GM12878 (cell line): ENCODE measurements at regions not wholly inside any gene's neighbourhood (a gene's known extent, or its start where the extent isn't known, plus 50 kb on each side); places are given as distances from the start of the nearest gene placed in this dataset.

Experiments
- CTCF ChIP-seq, 3 experiments: IDR thresholded peaks in 2 of 3; conservative IDR thresholded peaks in 1 of 3; 2 replicates each; pipeline ENCODE4 v1.5.1; 2011; ENCODE audit warnings: low read depth in 3 of 3, low read length in 3 of 3, mild to moderate bottlenecking in 3 of 3, control low read depth in 2 of 3, moderate library complexity in 2 of 3, inconsistent platforms in 1 of 3, mixed read lengths in 1 of 3; ENCODE audit not compliant: control insufficient read depth in 2 of 3, insufficient read depth in 1 of 3; ENCODE audit errors: extremely low read depth in 1 of 3
- GABPA ChIP-seq: IDR thresholded peaks from 2 replicates; pipeline ENCODE4 v1.6.1; 2014; ENCODE audit warnings: antibody characterized with exemption, low read depth, mild to moderate bottlenecking, inconsistent platforms
- POLR2A ChIP-seq: IDR thresholded peaks from 2 replicates; pipeline ENCODE4 v1.6.1; 2011; ENCODE audit warnings: low read depth, mild to moderate bottlenecking, low read length
- SMC3 ChIP-seq: IDR thresholded peaks from 2 replicates; pipeline ENCODE4 v1.6.1; 2011; ENCODE audit warnings: low read length, improper control_type of control experiment, borderline replicate concordance
- SREBF1 ChIP-seq: IDR thresholded peaks from 2 replicates; pipeline ENCODE4 v1.6.1; 2012; ENCODE audit warnings: mild to moderate bottlenecking, low read length

GRCh38 chr16:79337906-79338305, 262.6 kb downstream of the MAF start:
- TF ChIP-seq SREBF1 (no peak), CTCF (IDR thresholded peaks at IDR 0.05 in 2 of 3, conservative IDR thresholded peaks at IDR 0.05 in 1 of 3; ENCODE audit: control insufficient read depth in 2 of 3, extremely low read depth in 1 of 3, insufficient read depth in 1 of 3, low read depth in 3 of 3, low read length in 3 of 3) (no peak), GABPA (no peak), SMC3 (no peak), POLR2A (no peak)
